ENCODE measurements at regions not wholly inside any gene's neighbourhood (a gene's known extent, or its start where the extent isn't known, plus 50 kb on each side); places are given as distances from the start of the nearest gene placed in this dataset.

DNA sequence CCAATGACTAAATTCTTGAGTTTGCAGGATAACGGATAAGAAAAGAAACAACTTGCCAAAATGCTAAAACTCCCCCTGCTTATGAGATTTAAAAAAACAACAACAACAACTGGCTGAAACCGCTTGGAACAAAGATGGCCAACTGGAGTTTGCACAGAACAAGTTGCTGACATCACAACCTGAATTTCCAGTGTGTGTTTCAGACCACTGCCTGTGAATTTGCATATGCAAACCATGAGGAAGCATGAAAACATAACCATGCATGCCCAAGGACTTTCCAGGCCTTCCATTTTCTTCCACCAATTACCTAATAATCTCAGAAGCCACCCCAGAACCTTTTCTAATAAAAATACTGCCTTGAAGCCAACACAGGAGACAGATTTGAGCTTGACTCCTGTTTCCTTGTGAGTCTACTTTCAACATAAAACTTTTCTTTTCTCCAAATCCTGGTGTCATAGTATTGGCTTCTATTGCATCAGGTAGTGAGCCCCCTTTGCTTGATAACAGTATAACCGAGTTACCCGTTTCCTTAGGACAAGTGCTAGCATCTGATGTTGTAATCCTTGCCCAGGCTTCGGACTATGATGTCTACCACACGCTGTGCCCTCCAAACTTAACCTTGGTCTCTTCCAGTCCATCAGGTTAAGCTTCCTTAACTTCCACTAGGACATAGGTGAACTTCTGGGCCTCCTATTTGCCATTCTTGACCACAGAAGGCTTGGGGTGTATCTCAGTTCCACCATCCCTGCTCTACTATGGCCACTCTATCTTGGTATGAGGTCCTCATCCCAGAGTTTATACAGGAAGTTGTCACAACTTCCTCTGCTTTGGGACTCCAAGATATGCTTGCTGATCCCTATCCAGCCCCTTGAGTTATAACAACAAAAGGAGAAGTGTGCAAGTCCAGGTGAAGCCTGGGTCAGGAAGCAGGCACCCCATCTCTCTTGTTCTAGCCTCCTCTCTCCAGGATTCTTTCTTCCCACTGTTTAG, 385.5 kb upstream of the INTU start:
- H3K36me3 ChIP-seq = no peaks in the 10 kb centered on the region
- H3K27ac ChIP-seq = no peak overlapping the region
- TF ChIP-seq, protein P1, sequence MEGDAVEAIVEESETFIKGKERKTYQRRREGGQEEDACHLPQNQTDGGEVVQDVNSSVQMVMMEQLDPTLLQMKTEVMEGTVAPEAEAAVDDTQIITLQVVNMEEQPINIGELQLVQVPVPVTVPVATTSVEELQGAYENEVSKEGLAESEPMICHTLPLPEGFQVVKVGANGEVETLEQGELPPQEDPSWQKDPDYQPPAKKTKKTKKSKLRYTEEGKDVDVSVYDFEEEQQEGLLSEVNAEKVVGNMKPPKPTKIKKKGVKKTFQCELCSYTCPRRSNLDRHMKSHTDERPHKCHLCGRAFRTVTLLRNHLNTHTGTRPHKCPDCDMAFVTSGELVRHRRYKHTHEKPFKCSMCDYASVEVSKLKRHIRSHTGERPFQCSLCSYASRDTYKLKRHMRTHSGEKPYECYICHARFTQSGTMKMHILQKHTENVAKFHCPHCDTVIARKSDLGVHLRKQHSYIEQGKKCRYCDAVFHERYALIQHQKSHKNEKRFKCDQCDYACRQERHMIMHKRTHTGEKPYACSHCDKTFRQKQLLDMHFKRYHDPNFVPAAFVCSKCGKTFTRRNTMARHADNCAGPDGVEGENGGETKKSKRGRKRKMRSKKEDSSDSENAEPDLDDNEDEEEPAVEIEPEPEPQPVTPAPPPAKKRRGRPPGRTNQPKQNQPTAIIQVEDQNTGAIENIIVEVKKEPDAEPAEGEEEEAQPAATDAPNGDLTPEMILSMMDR (IDR thresholded peaks at IDR 0.05) = no peak
- no peak for TF ChIP-seq EP300 (IDR thresholded peaks at IDR 0.05)
- TF ChIP-seq POLR2AphosphoS5 (IDR thresholded peaks at IDR 0.05) = no peak
- no peak for TF ChIP-seq POLR2A (IDR thresholded peaks at IDR 0.05)
- DNase-seq (ENCODE audit: low spot score in 2 of 2) = no peak
- H3K4me1 ChIP-seq = no peaks in the 10 kb centered on the region
- no peaks in the 10 kb centered on the region for H3K27me3 ChIP-seq
- 91% methylated on average over 6 of the region's 6 CpGs for WGBS
- H3K4me3 ChIP-seq = no peak overlapping the region
- no peaks in the 10 kb centered on the region for H3K9me3 ChIP-seq

DNA sequence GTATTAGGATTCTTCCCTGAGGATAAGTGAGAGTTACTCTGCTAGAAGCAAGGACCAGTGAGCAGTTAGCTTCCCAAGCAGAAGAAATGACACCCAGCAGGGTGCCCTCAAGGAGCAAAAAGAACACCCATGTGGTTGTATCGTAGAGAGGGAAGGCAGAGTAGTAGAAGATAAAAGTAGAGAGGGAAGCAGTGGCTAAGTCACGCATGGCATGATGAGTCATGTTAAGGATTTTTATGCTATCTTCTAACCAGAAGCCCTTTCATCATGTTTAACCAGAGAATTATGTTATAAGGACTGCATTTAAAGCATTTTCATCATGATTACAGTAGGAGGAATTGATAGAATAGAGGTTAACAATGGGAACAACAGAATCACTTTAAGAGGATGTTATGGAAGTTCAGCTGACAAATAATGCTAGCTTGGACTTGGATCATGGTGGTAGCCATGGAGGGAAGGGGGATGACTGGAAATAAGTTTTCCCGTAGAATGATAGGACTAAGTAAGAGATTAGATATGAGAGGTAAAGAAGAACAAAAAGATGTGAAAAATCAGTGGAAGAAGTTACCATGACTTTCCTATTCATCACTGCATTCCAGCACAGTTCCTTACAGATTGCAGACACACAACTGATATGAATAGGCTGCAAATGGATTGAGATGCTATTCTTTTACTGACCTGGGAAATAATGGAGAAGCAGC, 383.5 kb upstream of the INTU start:
- Histone ChIP-seq H3K4me3 (no peak overlapping the region), H3K27me3 (no peaks in the 10 kb centered on the region), H3K9me3 (no peaks in the 10 kb centered on the region), H3K4me1 (no peaks in the 10 kb centered on the region), H3K27ac (no peak overlapping the region), H3K36me3 (no peaks in the 10 kb centered on the region)
- no peak for DNase-seq (ENCODE audit: low spot score in 2 of 2)
- TF ChIP-seq POLR2A (IDR thresholded peaks at IDR 0.05) = no peak
- TF ChIP-seq EP300 (IDR thresholded peaks at IDR 0.05) = no peak
- no peak for TF ChIP-seq POLR2AphosphoS5 (IDR thresholded peaks at IDR 0.05)
- TF ChIP-seq, protein P1 (IDR thresholded peaks at IDR 0.05) = no peak
- 20% methylated on average over 3 of the region's 3 CpGs for WGBS

DNA sequence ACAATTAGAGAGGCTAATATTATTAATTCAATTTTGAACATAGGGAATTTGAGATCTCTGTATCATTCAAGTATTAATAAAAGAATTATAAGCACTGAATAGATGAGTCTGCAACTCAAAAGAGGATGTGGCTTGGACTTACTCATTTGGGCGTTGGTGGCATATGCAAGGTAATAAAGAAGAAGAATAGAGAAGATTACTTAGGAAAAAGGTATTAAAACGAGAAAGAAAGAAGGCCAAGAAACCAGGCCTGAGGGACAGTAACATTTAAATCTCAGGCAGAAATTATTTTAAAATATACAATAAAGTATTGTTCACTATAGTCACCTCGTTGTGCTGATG, 383.0 kb upstream of the INTU start:
- Histone ChIP-seq H3K4me3 (no peak overlapping the region), H3K36me3 (no peaks in the 10 kb centered on the region), H3K4me1 (no peaks in the 10 kb centered on the region), H3K9me3 (no peaks in the 10 kb centered on the region), H3K27me3 (no peaks in the 10 kb centered on the region), H3K27ac (no peak overlapping the region)
- no peak for DNase-seq (ENCODE audit: low spot score in 2 of 2)
- TF ChIP-seq, protein P1 (IDR thresholded peaks at IDR 0.05) = no peak
- TF ChIP-seq POLR2AphosphoS5 (IDR thresholded peaks at IDR 0.05) = no peak
- no peak for TF ChIP-seq EP300 (IDR thresholded peaks at IDR 0.05)
- TF ChIP-seq POLR2A (IDR thresholded peaks at IDR 0.05) = no peak
- 66% methylated on average over 3 of the region's 3 CpGs for WGBS

DNA sequence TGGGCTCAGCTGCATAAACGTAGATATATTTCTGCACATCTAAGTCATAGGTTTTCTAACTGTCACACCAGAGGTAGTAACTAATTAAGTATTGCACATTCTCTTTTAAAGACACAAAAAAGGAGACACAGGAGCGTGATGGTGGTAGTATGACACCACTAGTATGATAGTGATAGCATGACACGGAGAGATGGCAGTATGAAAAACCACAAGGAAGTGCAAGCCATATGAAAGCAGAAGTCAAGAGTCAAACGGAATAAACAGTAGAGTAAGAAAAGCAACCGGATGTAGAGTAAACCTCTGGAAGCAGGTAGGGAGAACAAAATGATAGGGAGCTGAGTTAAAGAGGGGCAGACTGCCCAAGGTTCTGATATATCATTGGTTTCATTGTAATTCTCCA, 382.2 kb upstream of the INTU start:
- no peak overlapping the region for H3K4me3 ChIP-seq
- H3K27ac ChIP-seq = no peak overlapping the region
- no peaks in the 10 kb centered on the region for H3K36me3 ChIP-seq
- no peaks in the 10 kb centered on the region for H3K4me1 ChIP-seq
- WGBS = 86% methylated on average over 5 of the region's 5 CpGs
- TF ChIP-seq POLR2AphosphoS5 (IDR thresholded peaks at IDR 0.05) (no peak), EP300 (IDR thresholded peaks at IDR 0.05) (no peak), POLR2A (IDR thresholded peaks at IDR 0.05) (no peak)
- TF ChIP-seq, protein P1 (IDR thresholded peaks at IDR 0.05) = no peak
- no peak for DNase-seq (ENCODE audit: low spot score in 2 of 2)
- H3K27me3 ChIP-seq = no peaks in the 10 kb centered on the region
- no peaks in the 10 kb centered on the region for H3K9me3 ChIP-seq

DNA sequence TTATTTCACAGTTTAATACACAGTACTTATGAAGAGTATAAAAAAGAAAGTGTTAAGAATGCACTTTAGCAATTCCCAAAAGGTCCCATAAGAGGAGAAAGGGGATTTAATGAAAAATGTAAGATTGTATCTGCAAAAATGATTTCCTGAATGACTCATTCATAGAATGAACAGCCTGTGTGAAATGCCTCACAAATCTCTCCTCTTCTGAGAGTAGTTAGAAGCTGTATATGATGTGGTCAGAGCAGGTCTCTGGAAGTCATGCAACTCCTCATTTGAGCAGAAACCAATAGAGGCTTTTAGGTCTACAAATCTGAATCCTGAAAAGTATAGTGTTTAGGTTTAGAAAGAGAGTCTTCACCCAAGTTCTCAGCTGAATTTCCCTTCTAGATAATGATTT, 381.3 kb upstream of the INTU start:
- H3K9me3 ChIP-seq = no peaks in the 10 kb centered on the region
- no peak overlapping the region for H3K27ac ChIP-seq
- H3K36me3 ChIP-seq = no peaks in the 10 kb centered on the region
- no peak overlapping the region for H3K4me3 ChIP-seq
- H3K4me1 ChIP-seq = no peaks in the 10 kb centered on the region
- no peaks in the 10 kb centered on the region for H3K27me3 ChIP-seq
- no peak for DNase-seq (ENCODE audit: low spot score in 2 of 2)
- no peak for TF ChIP-seq EP300 (IDR thresholded peaks at IDR 0.05)

Measured in suprapubic skin (tissue), 4 donors.